Immature natural killer cell (primary cell): ENCODE measurements at regions not wholly inside any gene's neighbourhood (a gene's known extent, or its start where the extent isn't known, plus 50 kb on each side); places are given as distances from the start of the nearest gene placed in this dataset.

Experiments
- DNase-seq, 3 donors: peaks; one replicate each; pipeline ENCODE4 v3.0.0; 2022; ENCODE audit warnings: mixed read lengths in 1 of 3
- H3K27ac Mint-ChIP-seq, 6 donors: one replicate each; pipeline ENCODE4 v1.8.0; 2020; ENCODE audit warnings: mixed read lengths in 6 of 6, mild to moderate bottlenecking in 5 of 6, inconsistent platforms in 4 of 6, moderate library complexity in 3 of 6
- H3K27me3 Mint-ChIP-seq, 3 donors: one replicate each; pipeline ENCODE4 v1.8.0; 2020 to 2021; ENCODE audit warnings: low read depth in 3 of 3, mild to moderate bottlenecking in 3 of 3, mixed read lengths in 3 of 3, moderate library complexity in 3 of 3, inconsistent platforms in 1 of 3
- H3K36me3 Mint-ChIP-seq, 3 donors: one replicate each; pipeline ENCODE4 v1.8.0; 2020; ENCODE audit warnings: mixed read lengths in 3 of 3, inconsistent platforms in 2 of 3, mild to moderate bottlenecking in 2 of 3
- H3K4me1 Mint-ChIP-seq, 2 donors: one replicate each; pipeline ENCODE4 v1.8.0; 2020; ENCODE audit warnings: inconsistent platforms in 2 of 2, mild to moderate bottlenecking in 2 of 2, mixed read lengths in 2 of 2, moderate library complexity in 1 of 2
- H3K4me3 Mint-ChIP-seq, 5 donors: one replicate each; pipeline ENCODE4 v1.8.0; 2020; ENCODE audit warnings: mild to moderate bottlenecking in 5 of 5, mixed read lengths in 5 of 5, inconsistent platforms in 3 of 5, moderate library complexity in 3 of 5
- H3K9me3 Mint-ChIP-seq, 6 donors: one replicate each; pipeline ENCODE4 v1.8.0; 2020; ENCODE audit warnings: mild to moderate bottlenecking in 6 of 6, mixed read lengths in 6 of 6, inconsistent platforms in 4 of 6, moderate library complexity in 3 of 6

- Mint-ChIP-seq H3K9me3 (no peaks in the 10 kb centered on the region), H3K4me1 (peaks cover 64 to 83% of the 10 kb centered on the region in 2 donors), H3K27ac (peak overlapping the region; percentile 80 to 97 (median 94)), H3K4me3 (peak overlapping the region; percentile 71 to 83 (median 77)), H3K36me3 (peaks cover 0 to 4% (median 3%) of the 10 kb centered on the region in 3 donors), H3K27me3 (peaks cover 3 to 8% (median 7%) of the 10 kb centered on the region in 3 donors)
- DNase-seq: peak; percentile 77 to 84 (median 82)
These were observed 318.6 kb upstream of the CD180 start for GRCh38 chr5:67515020-67515689.

GRCh38 chr5:67512758-67513157, 316.2 kb upstream of the CD180 start:
- Mint-ChIP-seq H3K4me1 (peaks cover 65 to 80% of the 10 kb centered on the region in 2 donors), H3K27ac (peak overlapping the region in 1 of 6 donors; percentile 10), H3K4me3 (no peak overlapping the region), H3K36me3 (peaks cover 0 to 4% (median 0%) of the 10 kb centered on the region in 3 donors), H3K9me3 (no peaks in the 10 kb centered on the region), H3K27me3 (peaks cover 3 to 9% (median 8%) of the 10 kb centered on the region in 3 donors)
- DNase-seq: no peak

GRCh38 chr5:67511911-67512310, 315.3 kb upstream of the CD180 start:
- Mint-ChIP-seq H3K9me3 (no peaks in the 10 kb centered on the region), H3K4me1 (peaks cover 60 to 75% of the 10 kb centered on the region in 2 donors), H3K27ac (peak overlapping the region in 1 of 6 donors; percentile 13), H3K27me3 (peaks cover 3 to 8% (median 7%) of the 10 kb centered on the region in 3 donors), H3K4me3 (no peak overlapping the region), H3K36me3 (peaks cover 0 to 4% (median 0%) of the 10 kb centered on the region in 3 donors)
- no peak for DNase-seq

GRCh38 chr5:67510204-67510603, 313.6 kb upstream of the CD180 start:
- peaks cover 0 to 9% (median 2%) of the 10 kb centered on the region in 3 donors for H3K27me3 Mint-ChIP-seq
- peaks cover 0 to 4% (median 0%) of the 10 kb centered on the region in 3 donors for H3K36me3 Mint-ChIP-seq
- peak in 2 of 3 donors; percentile 14 to 18 for DNase-seq
- peak overlapping the region in 5 of 6 donors; percentile 9 to 83 (median 33) for H3K27ac Mint-ChIP-seq
- peaks cover 44 to 58% of the 10 kb centered on the region in 2 donors for H3K4me1 Mint-ChIP-seq
- no peaks in the 10 kb centered on the region for H3K9me3 Mint-ChIP-seq
- H3K4me3 Mint-ChIP-seq: peak overlapping the region in 3 of 5 donors; percentile 8 to 29 (median 12)

- Mint-ChIP-seq H3K27ac (peak overlapping the region in 3 of 6 donors; percentile 28 to 59 (median 51)), H3K4me3 (peak overlapping the region in 1 of 5 donors; percentile 12), H3K27me3 (peaks cover 0 to 6% (median 0%) of the 10 kb centered on the region in 3 donors), H3K4me1 (peaks cover 38 to 52% of the 10 kb centered on the region in 2 donors), H3K9me3 (no peaks in the 10 kb centered on the region), H3K36me3 (peaks cover 0 to 4% (median 0%) of the 10 kb centered on the region in 3 donors)
- no peak for DNase-seq
These were observed 313.0 kb upstream of the CD180 start for GRCh38 chr5:67509402-67510186.

- Mint-ChIP-seq H3K27me3 (peaks cover 0 to 6% (median 2%) of the 10 kb centered on the region in 3 donors), H3K4me3 (no peak overlapping the region), H3K9me3 (peaks cover 0 to 3% (median 0%) of the 10 kb centered on the region in 6 donors), H3K36me3 (peaks cover 0 to 4% (median 0%) of the 10 kb centered on the region in 3 donors), H3K27ac (no peak overlapping the region), H3K4me1 (peaks cover 15 to 21% of the 10 kb centered on the region in 2 donors)
- DNase-seq: no peak
These were observed 309.6 kb upstream of the CD180 start for GRCh38 chr5:67506241-67506640.

GRCh38 chr5:67502951-67503350, 306.4 kb upstream of the CD180 start:
- no peak for DNase-seq
- H3K9me3 Mint-ChIP-seq: peaks cover 5 to 16% (median 11%) of the 10 kb centered on the region in 6 donors
- H3K27me3 Mint-ChIP-seq: peaks cover 0 to 8% (median 6%) of the 10 kb centered on the region in 3 donors
- H3K27ac Mint-ChIP-seq: no peak overlapping the region
- H3K4me3 Mint-ChIP-seq: no peak overlapping the region
- no peaks in the 10 kb centered on the region for H3K4me1 Mint-ChIP-seq
- H3K36me3 Mint-ChIP-seq: peaks cover 8 to 10% (median 8%) of the 10 kb centered on the region in 3 donors

- H3K27ac Mint-ChIP-seq: no peak overlapping the region
These were observed 299.5 kb upstream of the CD180 start for GRCh38 chr5:67496051-67496450.

GRCh38 chr5:67495072-67495471, 298.5 kb upstream of the CD180 start:
- Mint-ChIP-seq H3K4me3 (no peak overlapping the region), H3K4me1 (peaks cover 4 to 13% of the 10 kb centered on the region in 2 donors), H3K36me3 (peaks cover 1 to 5% (median 1%) of the 10 kb centered on the region in 3 donors), H3K9me3 (peaks cover 2 to 9% (median 4%) of the 10 kb centered on the region in 6 donors), H3K27ac (peak overlapping the region in 1 of 6 donors; percentile 31), H3K27me3 (peaks cover 0 to 4% (median 1%) of the 10 kb centered on the region in 3 donors)
- DNase-seq: no peak

More at GRCh38 chr5:67496051-67496450, 299.5 kb upstream of the CD180 start:
- peaks cover 5 to 16% (median 10%) of the 10 kb centered on the region in 6 donors for H3K9me3 Mint-ChIP-seq
- H3K27me3 Mint-ChIP-seq: peaks cover 0 to 6% (median 4%) of the 10 kb centered on the region in 3 donors
- peaks cover 4 to 13% of the 10 kb centered on the region in 2 donors for H3K4me1 Mint-ChIP-seq
- H3K4me3 Mint-ChIP-seq: no peak overlapping the region
- H3K36me3 Mint-ChIP-seq: peaks cover 8 to 10% (median 8%) of the 10 kb centered on the region in 3 donors
- DNase-seq: no peak

GRCh38 chr5:67494186-67494855, 297.7 kb upstream of the CD180 start:
- Mint-ChIP-seq H3K36me3 (peaks cover 0 to 1% (median 0%) of the 10 kb centered on the region in 3 donors), H3K27me3 (peaks cover 0 to 2% (median 0%) of the 10 kb centered on the region in 3 donors), H3K9me3 (peaks cover 0 to 1% (median 0%) of the 10 kb centered on the region in 6 donors), H3K27ac (peak overlapping the region in 4 of 6 donors; percentile 5 to 47 (median 21)), H3K4me1 (peaks cover 4 to 13% of the 10 kb centered on the region in 2 donors), H3K4me3 (no peak overlapping the region)
- DNase-seq: no peak

- peaks cover 0 to 2% (median 0%) of the 10 kb centered on the region in 3 donors for H3K27me3 Mint-ChIP-seq
- no peak overlapping the region for H3K4me3 Mint-ChIP-seq
- H3K9me3 Mint-ChIP-seq: no peaks in the 10 kb centered on the region
- peaks cover 4 to 13% of the 10 kb centered on the region in 2 donors for H3K4me1 Mint-ChIP-seq
- no peaks in the 10 kb centered on the region for H3K36me3 Mint-ChIP-seq
- H3K27ac Mint-ChIP-seq: peak overlapping the region in 1 of 6 donors; percentile 38
- no peak for DNase-seq
These were observed 297.1 kb upstream of the CD180 start for GRCh38 chr5:67493676-67494075.

- Mint-ChIP-seq H3K4me3 (no peak overlapping the region), H3K9me3 (no peaks in the 10 kb centered on the region), H3K27ac (no peak overlapping the region), H3K27me3 (peaks cover 0 to 2% (median 0%) of the 10 kb centered on the region in 3 donors), H3K4me1 (peaks cover 4 to 13% of the 10 kb centered on the region in 2 donors), H3K36me3 (no peaks in the 10 kb centered on the region)
- DNase-seq: no peak
These were observed 294.1 kb upstream of the CD180 start for GRCh38 chr5:67490543-67491321.
